PC-9 (cell line): ENCODE measurements at regions not wholly inside any gene's neighbourhood (a gene's known extent, or its start where the extent isn't known, plus 50 kb on each side); places are given as distances from the start of the nearest gene placed in this dataset.

ENCODE experiments used
- CTCF ChIP-seq: fragments of 200-600 bp; sonication (generic); conservative IDR thresholded peaks from 2 replicates; pipeline ENCODE4 v1.6.1; 2017; ENCODE audit warnings: mixed run types, antibody characterized with exemption, mild to moderate bottlenecking, moderate library complexity
- EZH2 ChIP-seq: fragments of 200-600 bp; sonication (generic); IDR thresholded peaks from 2 replicates; pipeline ENCODE4 v1.8.0; 2017; ENCODE audit warnings: antibody characterized with exemption, low read depth

GRCh38 chr5:68480335-68480940, 264.9 kb downstream of the PIK3R1 start:
- TF ChIP-seq CTCF (no peak), EZH2 (no peak)
